Ascending aorta (tissue), 2 donors: ENCODE measurements at regions not wholly inside any gene's neighbourhood (a gene's known extent, or its start where the extent isn't known, plus 50 kb on each side); places are given as distances from the start of the nearest gene placed in this dataset.

ENCODE experiments used
- DNase-seq, 2 donors: peaks; one replicate each; pipeline ENCODE4 v3.0.0-alpha.2; 2019; ENCODE audit warnings: low spot score in 2 of 2
- H3K27ac ChIP-seq, 2 donors: fragments of 200-600 bp; sonication (generic); one replicate each; pipeline ENCODE4 v1.5.1; 2016 to 2017; ENCODE audit warnings: mild to moderate bottlenecking in 1 of 2
- H3K27me3 ChIP-seq: fragments of 200-600 bp; sonication (generic); one replicate; pipeline ENCODE4 v1.5.1; 2017
- H3K36me3 ChIP-seq, 2 donors: fragments of 200-600 bp; sonication (generic); one replicate each; pipeline ENCODE4 v1.5.1; 2016
- H3K4me1 ChIP-seq, 2 donors: fragments of 200-600 bp; sonication (generic); one replicate each; pipeline ENCODE4 v1.5.1; 2016 to 2017; ENCODE audit warnings: mild to moderate bottlenecking in 1 of 2
- H3K4me3 ChIP-seq, 2 donors: fragments of 200-600 bp; sonication (generic); one replicate each; pipeline ENCODE4 v1.5.1; 2016 to 2017; ENCODE audit warnings: mild to moderate bottlenecking in 1 of 2
- H3K9me3 ChIP-seq, 2 donors: fragments of 200-600 bp; sonication (generic); one replicate each; pipeline ENCODE4 v1.5.1; 2016
- CTCF ChIP-seq, 3 experiments: fragments of 200-600 bp in 2 of 3; fragments of 450-650 bp in 1 of 3; sonication (generic) in 2 of 3; IDR thresholded peaks; one replicate each; pipeline ENCODE4 v1.5.1; 2016 to 2019; ENCODE audit warnings: antibody characterized with exemption in 3 of 3, mild to moderate bottlenecking in 1 of 3, moderate library complexity in 1 of 3
- intact Hi-C: fragments of 100-400 bp; cut with DNase I; formaldehyde crosslinking; loops from one replicate; pipeline ENCODE4 v1.15.1; 2023

- intact Hi-C loops, result no loop called here
- Histone ChIP-seq H3K36me3 (no peaks in the 10 kb centered on the region), H3K4me1 (no peaks in the 10 kb centered on the region), H3K9me3 (no peaks in the 10 kb centered on the region), H3K27ac (no peak overlapping the region), H3K27me3 (no peaks in the 10 kb centered on the region), H3K4me3 (no peak overlapping the region)
- TF ChIP-seq CTCF (IDR thresholded peaks at IDR 0.05), result no peak
- DNase-seq, result no peak
These were observed 349.9 kb downstream of the PDHA2 start for GRCh38 chr4:96189761-96190160.

GRCh38 chr4:96193061-96193460 lies 353.2 kb downstream of the PDHA2 start:
- Histone ChIP-seq H3K36me3 (no peaks in the 10 kb centered on the region), H3K4me3 (no peak overlapping the region), H3K27me3 (no peaks in the 10 kb centered on the region), H3K9me3 (no peaks in the 10 kb centered on the region), H3K27ac (no peak overlapping the region), H3K4me1 (no peaks in the 10 kb centered on the region)
- DNase-seq, result no peak
- TF ChIP-seq CTCF (IDR thresholded peaks at IDR 0.05), result no peak
- intact Hi-C loops, result no loop called here

GRCh38 chr4:96194993-96195392 lies 355.1 kb downstream of the PDHA2 start:
- Histone ChIP-seq H3K27me3 (no peaks in the 10 kb centered on the region), H3K9me3 (no peaks in the 10 kb centered on the region), H3K4me1 (no peaks in the 10 kb centered on the region), H3K27ac (no peak overlapping the region), H3K36me3 (no peaks in the 10 kb centered on the region), H3K4me3 (no peak overlapping the region)
- DNase-seq, result no peak
- no peak for TF ChIP-seq CTCF (IDR thresholded peaks at IDR 0.05)
- intact Hi-C loops, result no loop called here

- no peaks in the 10 kb centered on the region for H3K36me3 ChIP-seq
- no peaks in the 10 kb centered on the region for H3K9me3 ChIP-seq
- no peak overlapping the region for H3K4me3 ChIP-seq
- no peaks in the 10 kb centered on the region for H3K27me3 ChIP-seq
- no peak for TF ChIP-seq CTCF (IDR thresholded peaks at IDR 0.05)
- no peak overlapping the region for H3K27ac ChIP-seq
- no peak for DNase-seq
- no peaks in the 10 kb centered on the region for H3K4me1 ChIP-seq
- intact Hi-C loops, result no loop called here
These were observed 365.4 kb downstream of the PDHA2 start for GRCh38 chr4:96205143-96205936.

- intact Hi-C loops, result no loop called here
- DNase-seq, result no peak
- H3K36me3 ChIP-seq, result no peaks in the 10 kb centered on the region
- H3K4me1 ChIP-seq, result no peaks in the 10 kb centered on the region
- H3K9me3 ChIP-seq, result no peaks in the 10 kb centered on the region
- TF ChIP-seq CTCF (IDR thresholded peaks at IDR 0.05), result no peak
- no peaks in the 10 kb centered on the region for H3K27me3 ChIP-seq
- no peak overlapping the region for H3K27ac ChIP-seq
- no peak overlapping the region for H3K4me3 ChIP-seq
These were observed 387.6 kb downstream of the PDHA2 start for GRCh38 chr4:96227515-96227914.
